WTC11 (cell line): ENCODE measurements at regions not wholly inside any gene's neighbourhood (a gene's known extent, or its start where the extent isn't known, plus 50 kb on each side); places are given as distances from the start of the nearest gene placed in this dataset.

Experiments used
- ATAC-seq: fragments of 200-7000 bp; cut with Tn5 transposase; 2 replicates; pipeline ENCODE4 v1.10.0; 2021; ENCODE audit warnings: mild to moderate bottlenecking, moderate library complexity
- CTCF ChIA-PET: fragments of 300-600 bp; sonication (Branson Sonifier 250); formaldehyde crosslinking; loops from one replicate; lab custom pipeline; 2021; ENCODE audit warnings: antibody characterized with exemption; lab: Charles Lee
- POLR2A ChIA-PET: fragments of 350-600 bp; sonication (Branson Sonifier 250); formaldehyde crosslinking; loops from one replicate; lab custom pipeline; 2021; ENCODE audit warnings: antibody characterized with exemption; lab: Charles Lee
- DNase-seq: peaks from one replicate; pipeline ENCODE4 v3.0.0; 2021; ENCODE audit warnings: low spot score
- H3K27ac Mint-ChIP-seq: 2 replicates; pipeline ENCODE4 v1.8.0; 2021; ENCODE audit warnings: mixed read lengths
- H3K27me3 Mint-ChIP-seq: 2 replicates; pipeline ENCODE4 v1.8.0; 2021; ENCODE audit warnings: low read depth, mild to moderate bottlenecking, moderate library complexity, mixed read lengths
- H3K36me3 Mint-ChIP-seq: 2 replicates; pipeline ENCODE4 v1.8.0; 2021; ENCODE audit warnings: mixed read lengths
- H3K4me1 Mint-ChIP-seq: 2 replicates; pipeline ENCODE4 v1.8.0; 2022; ENCODE audit warnings: mixed read lengths
- H3K4me3 Mint-ChIP-seq: 2 replicates; pipeline ENCODE4 v1.8.0; 2021; ENCODE audit warnings: mild to moderate bottlenecking, moderate library complexity, mixed read lengths
- H3K9me3 Mint-ChIP-seq: 2 replicates; pipeline ENCODE4 v1.8.0; 2021; ENCODE audit warnings: mixed read lengths
- AR ChIP-seq: fragments of 250-450 bp; sonication (Bioruptor Pico); IDR thresholded peaks from 2 replicates; pipeline ENCODE4 v1.9.0; 2021; ENCODE audit warnings: mild to moderate bottlenecking
- ATF1 ChIP-seq: sonication (generic); formaldehyde crosslinking; IDR thresholded peaks from 2 replicates; pipeline ENCODE4 v1.8.1; 2023; ENCODE audit warnings: mild to moderate bottlenecking, moderate library complexity, missing genetic modification reagents
- CTCF ChIP-seq: fragments of 200-600 bp; IDR thresholded peaks from 2 replicates; pipeline ENCODE4 v1.8.0; 2022; ENCODE audit warnings: antibody characterized with exemption
- FOXP4 ChIP-seq: sonication (generic); formaldehyde crosslinking; IDR thresholded peaks from 2 replicates; pipeline ENCODE4 v1.8.0; 2022; ENCODE audit warnings: mild to moderate bottlenecking, missing genetic modification reagents
- GTF2I ChIP-seq: fragments of 250-450 bp; sonication (Bioruptor Pico); conservative IDR thresholded peaks from 2 replicates; pipeline ENCODE4 v1.4.0; 2021; ENCODE audit warnings: mild to moderate bottlenecking
- HMGXB4 ChIP-seq: sonication (generic); formaldehyde crosslinking; IDR thresholded peaks from 2 replicates; pipeline ENCODE4 v1.8.1; 2023; ENCODE audit warnings: mild to moderate bottlenecking, moderate library complexity, missing genetic modification reagents
- IRF1 ChIP-seq: sonication (generic); formaldehyde crosslinking; IDR thresholded peaks from 2 replicates; pipeline ENCODE4 v1.8.0; 2023; ENCODE audit warnings: missing genetic modification reagents
- JUN ChIP-seq: sonication (generic); formaldehyde crosslinking; IDR thresholded peaks from 2 replicates; pipeline ENCODE4 v1.8.0; 2023; ENCODE audit warnings: mild to moderate bottlenecking, missing genetic modification reagents
- MYBL2 ChIP-seq: sonication (generic); formaldehyde crosslinking; IDR thresholded peaks from 2 replicates; pipeline ENCODE4 v1.8.1; 2023; ENCODE audit warnings: mild to moderate bottlenecking, moderate library complexity, missing genetic modification reagents
- NFYB ChIP-seq: sonication (generic); formaldehyde crosslinking; conservative IDR thresholded peaks from 2 replicates; pipeline ENCODE4 v1.8.0; 2022; ENCODE audit warnings: low read depth, missing genetic modification reagents
- PRDM15 ChIP-seq: sonication (generic); formaldehyde crosslinking; IDR thresholded peaks from 2 replicates; pipeline ENCODE4 v1.8.0; 2022; ENCODE audit warnings: missing genetic modification reagents
- SMAD3 ChIP-seq: sonication (generic); formaldehyde crosslinking; IDR thresholded peaks from 2 replicates; pipeline ENCODE4 v1.8.0; 2022; ENCODE audit warnings: missing genetic modification reagents, mild to moderate bottlenecking, borderline replicate concordance
- TP53 ChIP-seq: sonication (generic); formaldehyde crosslinking; IDR thresholded peaks from 2 replicates; pipeline ENCODE4 v1.8.1; 2023; ENCODE audit warnings: mild to moderate bottlenecking, missing genetic modification reagents
- ZMAT4 ChIP-seq: fragments of 250-450 bp; sonication (Bioruptor Pico); IDR thresholded peaks from 2 replicates; pipeline ENCODE4 v1.9.0; 2021; ENCODE audit warnings: mild to moderate bottlenecking
- ZNF138 ChIP-seq: sonication (generic); formaldehyde crosslinking; conservative IDR thresholded peaks from 2 replicates; pipeline ENCODE4 v1.8.1; 2022; ENCODE audit warnings: mild to moderate bottlenecking, moderate library complexity, missing genetic modification reagents
- ZNF219 ChIP-seq: sonication (generic); formaldehyde crosslinking; IDR thresholded peaks from 2 replicates; pipeline ENCODE4 v1.8.0; 2023; ENCODE audit warnings: missing genetic modification reagents, mild to moderate bottlenecking, borderline replicate concordance
- ZNF423 ChIP-seq: fragments of 250-450 bp; sonication (Bioruptor Pico); IDR thresholded peaks from 2 replicates; pipeline ENCODE4 v2.1.2; 2022; ENCODE audit warnings: mild to moderate bottlenecking, moderate library complexity
- ZNF512 ChIP-seq: sonication (generic); formaldehyde crosslinking; IDR thresholded peaks from 2 replicates; pipeline ENCODE4 v1.8.1; 2022; ENCODE audit warnings: missing genetic modification reagents, borderline replicate concordance

GRCh38 chr9:14515571-14516198 is 177.5 kb downstream of the ZDHHC21 start (continued):
- TF ChIP-seq ZNF138 (CRISPR knock-in tag) = no peak; the same call in 1 of the 2 replicates

GRCh38 chr9:14515049-14515448 is 178.2 kb downstream of the ZDHHC21 start:
- Mint-ChIP-seq H3K4me1 (peaks cover 34% of the 10 kb centered on the region), H3K9me3 (0 out of 2 replicates have a peak, but pooled peaks cover 8% of the 10 kb centered on the region), H3K4me3 (no peak overlapping the region), H3K36me3 (no peaks in the 10 kb centered on the region), H3K27me3 (no peaks in the 10 kb centered on the region), H3K27ac (peak overlapping the region; percentile 79)
- CTCF ChIA-PET = interaction anchor here (0.9 to 2.9 kb wide), 6 partner anchors 16 to 137 kb away, joined by 3 to 9 read pairs (median 4); no protein-coding TSS in a partner anchor
- DNase-seq (no peak), ATAC-seq (no peak)
- POLR2A ChIA-PET = interaction anchor here (0.6 kb wide), 1 partner anchor 169 kb away, joined by 4 read pairs; no protein-coding TSS in a partner anchor
- TF ChIP-seq NFYB (no peak), GTF2I (CRISPR knock-in tag) (no peak), MYBL2 (no peak), HMGXB4 (CRISPR knock-in tag) (no peak), ATF1 (CRISPR knock-in tag) (no peak), FOXP4 (CRISPR knock-in tag) (no peak), ZNF423 (no peak), CTCF (no peak), IRF1 (CRISPR knock-in tag) (no peak), TP53 (CRISPR knock-in tag) (no peak), JUN (CRISPR knock-in tag) (no peak)

- ATAC-seq = no peak
- ChIA-PET CTCF (no interaction called here), POLR2A (no interaction called here)
- no peaks in the 10 kb centered on the region for H3K36me3 Mint-ChIP-seq
- no peak overlapping the region for H3K27ac Mint-ChIP-seq
- peaks cover 30% of the 10 kb centered on the region for H3K4me1 Mint-ChIP-seq
- H3K4me3 Mint-ChIP-seq = no peak overlapping the region
- 0 out of 2 replicates have a peak, but pooled peaks cover 4% of the 10 kb centered on the region for H3K9me3 Mint-ChIP-seq
- H3K27me3 Mint-ChIP-seq = no peaks in the 10 kb centered on the region
- no peak for DNase-seq
- TF ChIP-seq SMAD3 = no peak
- no peak for TF ChIP-seq PRDM15 (CRISPR knock-in tag)
- TF ChIP-seq ZNF219 (CRISPR knock-in tag) = no peak
- TF ChIP-seq ZNF512 = no peak
- no peak for TF ChIP-seq ZNF138 (CRISPR knock-in tag)
- TF ChIP-seq AR (CRISPR knock-in tag) = no peak
- TF ChIP-seq ZMAT4 (CRISPR knock-in tag) = no peak
Observed at GRCh38 chr9:14512942-14513341, 180.3 kb downstream of the ZDHHC21 start.
